Natural killer cell (primary cell): ENCODE measurements at regions not wholly inside any gene's neighbourhood (a gene's known extent, or its start where the extent isn't known, plus 50 kb on each side); places are given as distances from the start of the nearest gene placed in this dataset.

Experiments used
- ATAC-seq, 3 donors: fragments of 150-1000 bp in 2 of 3; fragments of 200-7000 bp in 1 of 3; cut with Tn5 transposase; 1 replicate in 1 of 3; 2 replicates in 2 of 3; pipeline ENCODE4 v1.10.0; 2021; ENCODE audit warnings: mild to moderate bottlenecking in 2 of 3, moderate library complexity in 2 of 3
- DNase-seq, 2 donors: peaks; one replicate each; pipeline versions ENCODE4 v3.0.0 to v3.0.0-alpha.2; 2013 to 2021; ENCODE audit warnings: mixed read lengths in 1 of 2
- H3K27ac ChIP-seq: one replicate; pipeline ENCODE4 v1.5.1; 2013; ENCODE audit warnings: mild to moderate bottlenecking, low read length
- H3K27me3 ChIP-seq: one replicate; pipeline ENCODE4 v1.6.1; 2013; ENCODE audit warnings: low read length; ENCODE audit not compliant: control insufficient read depth, insufficient read depth
- H3K36me3 ChIP-seq: one replicate; pipeline ENCODE4 v1.6.1; 2013; ENCODE audit warnings: low read length; ENCODE audit not compliant: control insufficient read depth, insufficient read depth
- H3K4me1 ChIP-seq: one replicate; pipeline ENCODE4 v1.6.1; 2013; ENCODE audit warnings: low read length; ENCODE audit not compliant: control insufficient read depth, insufficient read depth
- H3K4me3 ChIP-seq: one replicate; pipeline ENCODE4 v1.5.1; 2013; ENCODE audit warnings: low read length
- H3K9me3 ChIP-seq: one replicate; pipeline ENCODE4 v1.6.1; 2013; ENCODE audit warnings: low read length; ENCODE audit not compliant: control insufficient read depth, insufficient read depth
- H3K27ac Mint-ChIP-seq, 2 donors: one replicate each; pipeline ENCODE4 v1.8.0; 2022; ENCODE audit warnings: mild to moderate bottlenecking in 2 of 2, mixed read lengths in 2 of 2, moderate library complexity in 1 of 2
- H3K27me3 Mint-ChIP-seq, 2 donors: one replicate each; pipeline ENCODE4 v1.8.0; 2022; ENCODE audit warnings: low read depth in 2 of 2, mixed read lengths in 2 of 2
- H3K36me3 Mint-ChIP-seq: one replicate; pipeline ENCODE4 v1.8.0; 2022; ENCODE audit warnings: mixed read lengths
- H3K4me1 Mint-ChIP-seq, 2 donors: one replicate each; pipeline ENCODE4 v1.8.0; 2022; ENCODE audit warnings: mixed read lengths in 2 of 2
- H3K4me3 Mint-ChIP-seq: one replicate; pipeline ENCODE4 v1.8.0; 2022; ENCODE audit warnings: mild to moderate bottlenecking, moderate library complexity, mixed read lengths
- H3K9me3 Mint-ChIP-seq, 2 donors: one replicate each; pipeline ENCODE4 v1.8.0; 2022; ENCODE audit warnings: mixed read lengths in 2 of 2
- CTCF ChIP-seq: fragments of 200-600 bp; IDR thresholded peaks from one replicate; pipeline ENCODE4 v1.8.0; 2022; ENCODE audit warnings: antibody characterized with exemption
- WGBS: methylation state at CpG from one replicate; pipeline ENCODE4 v1.1.7; 2013; ENCODE audit warnings: missing lambda C conversion rate; ENCODE audit not compliant: insufficient coverage; 5-methylcytosine and 5-hydroxymethylcytosine counted together
- intact Hi-C: fragments of 100-400 bp; cut with micrococcal nuclease; formaldehyde crosslinking; loops from one replicate; pipeline ENCODE4 v1.14.2; 2022

- H3K9me3 Mint-ChIP-seq, result peaks cover 2 to 6% of the 10 kb centered on the region in 2 donors
- no peak overlapping the region for H3K4me3 ChIP-seq
- no peaks in the 10 kb centered on the region for H3K4me1 Mint-ChIP-seq
- WGBS, result 88% methylated on average over 9 of the region's 9 CpGs
- no peaks in the 10 kb centered on the region for H3K27me3 Mint-ChIP-seq
- H3K9me3 ChIP-seq, result no peaks in the 10 kb centered on the region
- no peak for DNase-seq
- no peak for TF ChIP-seq CTCF
- H3K4me3 Mint-ChIP-seq, result no peak overlapping the region
- H3K27ac ChIP-seq, result no peak overlapping the region
- H3K27ac Mint-ChIP-seq, result no peak overlapping the region
- intact Hi-C loops, result no loop called here
- no peaks in the 10 kb centered on the region for H3K4me1 ChIP-seq
- no peaks in the 10 kb centered on the region for H3K27me3 ChIP-seq
- H3K36me3 Mint-ChIP-seq, result no peaks in the 10 kb centered on the region
- H3K36me3 ChIP-seq, result no peaks in the 10 kb centered on the region
- ATAC-seq, result no peak
Observed at GRCh38 chr1:81446000-81446669, 354.6 kb upstream of the ADGRL2 start.

GRCh38 chr1:81443288-81443687, 357.4 kb upstream of the ADGRL2 start:
- DNase-seq (no peak), ATAC-seq (no peak)
- no peaks in the 10 kb centered on the region for H3K36me3 Mint-ChIP-seq
- peaks cover 8 to 11% of the 10 kb centered on the region in 2 donors for H3K9me3 Mint-ChIP-seq
- no peak overlapping the region for H3K4me3 Mint-ChIP-seq
- Histone ChIP-seq H3K4me3 (no peak overlapping the region), H3K27me3 (no peaks in the 10 kb centered on the region), H3K27ac (no peak overlapping the region), H3K9me3 (peaks cover 4% of the 10 kb centered on the region), H3K36me3 (no peaks in the 10 kb centered on the region), H3K4me1 (no peaks in the 10 kb centered on the region)
- intact Hi-C loops, result no loop called here
- no CpG with 5 or more reads among the region's 1 CpG for WGBS
- no peak for TF ChIP-seq CTCF
- H3K27ac Mint-ChIP-seq, result no peak overlapping the region
- H3K27me3 Mint-ChIP-seq, result no peaks in the 10 kb centered on the region
- H3K4me1 Mint-ChIP-seq, result no peaks in the 10 kb centered on the region

- no peaks in the 10 kb centered on the region for H3K36me3 Mint-ChIP-seq
- H3K27me3 Mint-ChIP-seq, result no peaks in the 10 kb centered on the region
- Histone ChIP-seq H3K4me1 (no peaks in the 10 kb centered on the region), H3K36me3 (no peaks in the 10 kb centered on the region), H3K27me3 (no peaks in the 10 kb centered on the region), H3K9me3 (peaks cover 4% of the 10 kb centered on the region), H3K4me3 (no peak overlapping the region), H3K27ac (no peak overlapping the region)
- 87% methylated on average over 12 of the region's 12 CpGs for WGBS
- no peak overlapping the region for H3K4me3 Mint-ChIP-seq
- H3K27ac Mint-ChIP-seq, result no peak overlapping the region
- intact Hi-C loops, result no loop called here
- no peak for ATAC-seq
- no peak for DNase-seq
- peaks cover 9 to 16% of the 10 kb centered on the region in 2 donors for H3K9me3 Mint-ChIP-seq
- no peaks in the 10 kb centered on the region for H3K4me1 Mint-ChIP-seq
- TF ChIP-seq CTCF, result no peak
Observed at GRCh38 chr1:81439046-81439823, 361.5 kb upstream of the ADGRL2 start.
